ENCODE measurements at regions not wholly inside any gene's neighbourhood (a gene's known extent, or its start where the extent isn't known, plus 50 kb on each side); places are given as distances from the start of the nearest gene placed in this dataset.

- no peak for TF ChIP-seq EZH2 (IDR thresholded peaks at IDR 0.05; ENCODE audit: low read depth)
- no peak for TF ChIP-seq CTCF (conservative IDR thresholded peaks at IDR 0.05)
These were observed 415.2 kb upstream of the MAGEB16 start for GRCh38 chrX:35382966-35383365.
